HL-60 (cell line): ENCODE measurements at regions not wholly inside any gene's neighbourhood (a gene's known extent, or its start where the extent isn't known, plus 50 kb on each side); places are given as distances from the start of the nearest gene placed in this dataset.

Experiments
- DNase-seq, 2 experiments: peaks; one replicate each; pipeline ENCODE4 v3.0.0-alpha.2; 2010 to 2020; ENCODE audit warnings: low read depth in 1 of 2, low spot score in 1 of 2
- H3K27ac ChIP-seq: fragments of 250-450 bp; sonication (Bioruptor Pico); replicated peaks from 2 replicates; pipeline ENCODE4 v1.5.1; 2020; ENCODE audit warnings: mild to moderate bottlenecking, moderate library complexity
- H3K27me3 ChIP-seq: fragments of 250-450 bp; sonication (Bioruptor Pico); 2 replicates; pipeline ENCODE4 v1.5.1; 2021; ENCODE audit warnings: mild to moderate bottlenecking, moderate library complexity; ENCODE audit not compliant: insufficient read depth, poor library complexity, severe bottlenecking
- H3K4me3 ChIP-seq: replicated peaks from 2 replicates; pipeline ENCODE4 v1.5.1; 2011; ENCODE audit warnings: mild to moderate bottlenecking, control low read depth, low read length; ENCODE audit not compliant: insufficient read depth
- CTCF ChIP-seq: IDR thresholded peaks from one replicate; pipeline ENCODE4 v1.5.1; 2011; ENCODE audit warnings: low read length, control low read depth, inconsistent platforms; ENCODE audit not compliant: insufficient read depth
- GABPA ChIP-seq: IDR thresholded peaks from 2 replicates; pipeline ENCODE4 v1.6.1; 2012; ENCODE audit warnings: low read depth
- POLR2AphosphoS5 ChIP-seq: IDR thresholded peaks from 2 replicates; pipeline ENCODE4 v1.6.1; 2012; ENCODE audit warnings: low read depth
- REST ChIP-seq: IDR thresholded peaks from 2 replicates; pipeline ENCODE4 v1.6.1; 2012; ENCODE audit warnings: low read depth; ENCODE audit not compliant: insufficient replicate concordance
- SPI1 ChIP-seq: IDR thresholded peaks from 2 replicates; pipeline ENCODE4 v1.6.1; 2012; ENCODE audit warnings: low read depth, mild to moderate bottlenecking, borderline replicate concordance

- Histone ChIP-seq H3K4me3 (no peak overlapping the region), H3K27me3 (no peaks in the 10 kb centered on the region), H3K27ac (no peak overlapping the region)
- no peak for DNase-seq
- TF ChIP-seq SPI1 (no peak), POLR2AphosphoS5 (no peak), CTCF (no peak), GABPA (no peak), REST (no peak)
Observed at GRCh38 chr9:115628426-115628825, 510.5 kb upstream of the TNC start.

GRCh38 chr9:115629879-115630840 lies 512.2 kb upstream of the TNC start:
- Histone ChIP-seq H3K27me3 (no peaks in the 10 kb centered on the region), H3K4me3 (no peak overlapping the region), H3K27ac (no peak overlapping the region)
- no peak for DNase-seq
- no peak for TF ChIP-seq CTCF
- TF ChIP-seq POLR2AphosphoS5, result no peak
- TF ChIP-seq GABPA, result no peak
- TF ChIP-seq REST, result no peak
- TF ChIP-seq SPI1, result no peak

DNA sequence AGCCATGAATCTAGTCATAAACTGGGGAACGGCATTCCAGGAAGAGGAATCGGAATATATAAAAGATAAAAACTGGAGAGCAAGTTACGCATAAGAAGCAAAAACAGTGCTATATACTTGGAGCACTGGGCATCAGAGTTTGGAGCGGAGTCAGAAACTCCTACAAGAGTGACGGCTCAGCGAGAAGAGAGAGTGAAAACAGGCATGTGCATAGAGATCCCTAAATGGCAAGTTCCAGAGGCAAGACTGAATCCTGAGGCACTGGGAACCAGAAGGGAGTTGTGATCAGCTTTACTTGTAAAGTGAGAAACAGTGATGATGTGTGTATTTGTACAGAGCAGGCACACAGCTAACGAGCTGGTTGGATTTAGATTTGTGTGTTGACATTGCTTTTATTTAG lies 514.4 kb upstream of the TNC start:
- Histone ChIP-seq H3K27ac (no peak overlapping the region), H3K27me3 (no peaks in the 10 kb centered on the region), H3K4me3 (no peak overlapping the region)
- DNase-seq, result no peak
- TF ChIP-seq SPI1, result no peak
- TF ChIP-seq REST, result no peak
- TF ChIP-seq GABPA, result no peak
- no peak for TF ChIP-seq POLR2AphosphoS5
- TF ChIP-seq CTCF, result no peak
